Stimulated activated CD8-positive, alpha-beta memory T cell treated with anti-CD3 and anti-CD28 coated beads, Interleukin-15, amount 100 ng/mL, for 1 hour (primary cell): ENCODE measurements at regions not wholly inside any gene's neighbourhood (a gene's known extent, or its start where the extent isn't known, plus 50 kb on each side); places are given as distances from the start of the nearest gene placed in this dataset.

ENCODE experiments used
- DNase-seq: peaks from one replicate; pipeline ENCODE4 v3.0.0-alpha.2; 2020; ENCODE audit warnings: low read depth

- DNase-seq = no peak
Observed at GRCh38 chr3:72396899-72397298, 451.3 kb downstream of the SHQ1 start.

- DNase-seq = no peak
Observed at GRCh38 chr3:72395776-72396311, 452.4 kb downstream of the SHQ1 start.

- DNase-seq = no peak
Observed at GRCh38 chr3:72393455-72393854, 454.8 kb downstream of the SHQ1 start.

- no peak for DNase-seq
Observed at GRCh38 chr3:72391659-72392058, 456.6 kb downstream of the SHQ1 start.

- no peak for DNase-seq
Observed at GRCh38 chr3:72390841-72391240, 457.4 kb downstream of the SHQ1 start.

- DNase-seq = no peak
Observed at GRCh38 chr3:72388644-72389043, 459.6 kb downstream of the SHQ1 start.

- no peak for DNase-seq
Observed at GRCh38 chr3:72388117-72388516, 460.1 kb downstream of the SHQ1 start.

- DNase-seq = no peak
Observed at GRCh38 chr3:72386327-72387000, 461.8 kb downstream of the SHQ1 start.

GRCh38 chr3:72385167-72385566 is 463.1 kb downstream of the SHQ1 start:
- DNase-seq = no peak

GRCh38 chr3:72384602-72385001 is 463.6 kb downstream of the SHQ1 start:
- no peak for DNase-seq

- no peak for DNase-seq
Observed at GRCh38 chr3:72383883-72384282, 464.4 kb downstream of the SHQ1 start.

- no peak for DNase-seq
Observed at GRCh38 chr3:72383230-72383629, 465.0 kb downstream of the SHQ1 start.

- no peak for DNase-seq
Observed at GRCh38 chr3:72382460-72382859, 465.8 kb downstream of the SHQ1 start.

GRCh38 chr3:72381584-72381983 is 466.7 kb downstream of the SHQ1 start:
- no peak for DNase-seq

- DNase-seq = no peak
Observed at GRCh38 chr3:72380711-72381493, 467.3 kb downstream of the SHQ1 start.

GRCh38 chr3:72380193-72380592 is 468.1 kb downstream of the SHQ1 start:
- no peak for DNase-seq

- no peak for DNase-seq
Observed at GRCh38 chr3:72379500-72380187, 468.6 kb downstream of the SHQ1 start.

- DNase-seq = no peak
Observed at GRCh38 chr3:72378287-72378686, 470.0 kb downstream of the SHQ1 start.

GRCh38 chr3:72376956-72377710 is 471.1 kb downstream of the SHQ1 start:
- DNase-seq = no peak

- no peak for DNase-seq
Observed at GRCh38 chr3:72375237-72376076, 472.8 kb downstream of the SHQ1 start.

- no peak for DNase-seq
Observed at GRCh38 chr3:72373139-72373538, 475.1 kb downstream of the SHQ1 start.
